ENCODE measurements at regions not wholly inside any gene's neighbourhood (a gene's known extent, or its start where the extent isn't known, plus 50 kb on each side); places are given as distances from the start of the nearest gene placed in this dataset.

DNA sequence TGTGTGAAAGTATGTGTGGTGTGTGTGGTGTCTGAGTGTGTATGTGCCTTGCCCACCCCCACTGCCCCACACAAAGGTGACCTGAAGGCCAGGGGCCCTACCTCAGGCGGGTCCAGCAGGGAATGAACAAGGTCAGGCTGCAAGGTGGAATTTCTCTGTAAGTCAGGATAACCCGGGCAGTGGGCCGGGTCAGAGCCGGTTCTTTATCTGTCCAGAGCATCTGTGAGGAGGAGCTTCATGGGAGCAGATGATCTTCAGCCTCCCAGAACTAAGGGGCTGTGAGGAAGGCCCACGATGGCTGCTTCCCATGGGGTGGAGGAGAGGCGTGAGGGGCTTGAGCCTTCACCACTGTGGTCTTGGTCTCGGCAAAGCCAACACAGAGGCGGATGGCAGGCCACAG, 150.3 kb downstream of the TFCP2L1 start:
- TF ChIP-seq, protein P1, sequence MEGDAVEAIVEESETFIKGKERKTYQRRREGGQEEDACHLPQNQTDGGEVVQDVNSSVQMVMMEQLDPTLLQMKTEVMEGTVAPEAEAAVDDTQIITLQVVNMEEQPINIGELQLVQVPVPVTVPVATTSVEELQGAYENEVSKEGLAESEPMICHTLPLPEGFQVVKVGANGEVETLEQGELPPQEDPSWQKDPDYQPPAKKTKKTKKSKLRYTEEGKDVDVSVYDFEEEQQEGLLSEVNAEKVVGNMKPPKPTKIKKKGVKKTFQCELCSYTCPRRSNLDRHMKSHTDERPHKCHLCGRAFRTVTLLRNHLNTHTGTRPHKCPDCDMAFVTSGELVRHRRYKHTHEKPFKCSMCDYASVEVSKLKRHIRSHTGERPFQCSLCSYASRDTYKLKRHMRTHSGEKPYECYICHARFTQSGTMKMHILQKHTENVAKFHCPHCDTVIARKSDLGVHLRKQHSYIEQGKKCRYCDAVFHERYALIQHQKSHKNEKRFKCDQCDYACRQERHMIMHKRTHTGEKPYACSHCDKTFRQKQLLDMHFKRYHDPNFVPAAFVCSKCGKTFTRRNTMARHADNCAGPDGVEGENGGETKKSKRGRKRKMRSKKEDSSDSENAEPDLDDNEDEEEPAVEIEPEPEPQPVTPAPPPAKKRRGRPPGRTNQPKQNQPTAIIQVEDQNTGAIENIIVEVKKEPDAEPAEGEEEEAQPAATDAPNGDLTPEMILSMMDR (IDR thresholded peaks at IDR 0.05), result no peak
- no peak for TF ChIP-seq POLR2A (IDR thresholded peaks at IDR 0.05)
